Transverse colon (tissue), 4 donors: ENCODE measurements at regions not wholly inside any gene's neighbourhood (a gene's known extent, or its start where the extent isn't known, plus 50 kb on each side); places are given as distances from the start of the nearest gene placed in this dataset.

Experiments
- CTCF ChIP-seq, 5 experiments: fragments of 200-600 bp in 3 of 5; fragments of 450-650 bp in 2 of 5; sonication (generic) in 3 of 5; IDR thresholded peaks; 1 replicate in 2 of 5; 2 replicates in 3 of 5; pipeline ENCODE4 v1.5.1; 2016 to 2017; ENCODE audit warnings: antibody characterized with exemption in 5 of 5, inconsistent platforms in 3 of 5, mild to moderate bottlenecking in 2 of 5, moderate library complexity in 1 of 5
- EP300 ChIP-seq: sonication (generic); formaldehyde crosslinking; IDR thresholded peaks from one replicate; pipeline ENCODE4 v1.6.1; 2017; ENCODE audit warnings: antibody characterized with exemption, low read depth
- POLR2A ChIP-seq: fragments of 450-650 bp; IDR thresholded peaks from one replicate; pipeline ENCODE4 v1.6.1; 2016; ENCODE audit warnings: antibody characterized with exemption, mild to moderate bottlenecking, moderate library complexity
- POLR2AphosphoS5 ChIP-seq, 3 donors: sonication (generic); formaldehyde crosslinking; IDR thresholded peaks; one replicate each; pipeline ENCODE4 v1.6.1; 2016; ENCODE audit warnings: antibody characterized with exemption in 3 of 3

GRCh38 chr10:61251089-61251488 is 202.1 kb downstream of the TMEM26 start:
- TF ChIP-seq CTCF (IDR thresholded peaks at IDR 0.05): no peak
- TF ChIP-seq POLR2AphosphoS5 (IDR thresholded peaks at IDR 0.05): no peak
- TF ChIP-seq POLR2A: no peak
- no peak for TF ChIP-seq EP300
